Putamen (tissue), 1 donor: ENCODE measurements at regions not wholly inside any gene's neighbourhood (a gene's known extent, or its start where the extent isn't known, plus 50 kb on each side); places are given as distances from the start of the nearest gene placed in this dataset.
"Not testable (repeated sequence)": the region's sequence is repeated elsewhere in the genome, so short reads cannot be mapped to it uniquely, and the experiment has no call there.

Experiments used
- DNase-seq: peaks from one replicate; pipeline ENCODE4 v3.0.0-alpha.2; 2016; ENCODE audit warnings: low spot score

GRCh38 chr11:49499117-49499516 is 290.7 kb upstream of the FOLH1 start:
- no peak for DNase-seq

GRCh38 chr11:49505231-49505630 is 296.8 kb upstream of the FOLH1 start:
- no peak for DNase-seq

GRCh38 chr11:49526240-49526829 is 317.9 kb upstream of the FOLH1 start:
- DNase-seq = peak; percentile 11

GRCh38 chr11:49533204-49533603 is 324.8 kb upstream of the FOLH1 start:
- no peak for DNase-seq

GRCh38 chr11:49538927-49539326 is 330.5 kb upstream of the FOLH1 start:
- DNase-seq = not testable (repeated sequence)

GRCh38 chr11:49558261-49558847 is 350.0 kb upstream of the FOLH1 start:
- peak; percentile 47 for DNase-seq

GRCh38 chr11:49560593-49560992 is 352.2 kb upstream of the FOLH1 start:
- peak; percentile 49 for DNase-seq

- not testable (repeated sequence) for DNase-seq
Measured at GRCh38 chr11:49561240-49561880, 353.0 kb upstream of the FOLH1 start.

- not testable (repeated sequence) for DNase-seq
Measured at GRCh38 chr11:49562262-49562661, 353.9 kb upstream of the FOLH1 start.

- not testable (repeated sequence) for DNase-seq
Measured at GRCh38 chr11:49579492-49579891, 371.1 kb upstream of the FOLH1 start.

GRCh38 chr11:49585495-49585894 is 366.7 kb upstream of the OR4C13 start:
- not testable (repeated sequence) for DNase-seq

- DNase-seq = not testable (repeated sequence)
Measured at GRCh38 chr11:49608892-49609291, 343.3 kb upstream of the OR4C13 start.

- DNase-seq = not testable (repeated sequence)
Measured at GRCh38 chr11:49623872-49624271, 328.3 kb upstream of the OR4C13 start.

- DNase-seq = not testable (repeated sequence)
Measured at GRCh38 chr11:49670705-49671104, 281.5 kb upstream of the OR4C13 start.

GRCh38 chr11:49702121-49702520 is 250.1 kb upstream of the OR4C13 start:
- DNase-seq = not testable (repeated sequence)

GRCh38 chr11:49750447-49750846 is 201.7 kb upstream of the OR4C13 start:
- not testable (repeated sequence) for DNase-seq

- not testable (repeated sequence) for DNase-seq
Measured at GRCh38 chr11:49750960-49751359, 201.2 kb upstream of the OR4C13 start.

- DNase-seq = not testable (repeated sequence)
Measured at GRCh38 chr11:49780791-49781190, 171.4 kb upstream of the OR4C13 start.

- DNase-seq = not testable (repeated sequence)
Measured at GRCh38 chr11:49782000-49782399, 170.2 kb upstream of the OR4C13 start.

- not testable (repeated sequence) for DNase-seq
Measured at GRCh38 chr11:49783841-49784240, 168.3 kb upstream of the OR4C13 start.

- not testable (repeated sequence) for DNase-seq
Measured at GRCh38 chr11:49789787-49790186, 162.4 kb upstream of the OR4C13 start.

- DNase-seq = not testable (repeated sequence)
Measured at GRCh38 chr11:49798206-49798837, 153.9 kb upstream of the OR4C13 start.
